PC-3 (cell line): ENCODE measurements at regions not wholly inside any gene's neighbourhood (a gene's known extent, or its start where the extent isn't known, plus 50 kb on each side); places are given as distances from the start of the nearest gene placed in this dataset.

Experiments used
- ATAC-seq: fragments of 200-7000 bp; cut with Tn5 transposase; 2 replicates; pipeline ENCODE4 v1.9.1; 2020; ENCODE audit warnings: mild to moderate bottlenecking, moderate library complexity
- BruUV-seq: library from RNA; stranded (reverse); fragments of 400-500 nt; replicated peaks from 2 replicates; lab custom pipeline; 2021; lab: Mats Ljungman, UMichigan
- CTCF ChIA-PET: fragments of 300-600 bp; sonication (Branson Sonifier 250); formaldehyde crosslinking; loops from one replicate; lab custom pipeline; 2022; ENCODE audit warnings: antibody characterized with exemption; lab: Charles Lee
- POLR2A ChIA-PET: fragments of 300-600 bp; sonication (Branson Sonifier 250); formaldehyde crosslinking; loops from one replicate; lab custom pipeline; 2022; ENCODE audit warnings: antibody characterized with exemption; ENCODE audit not compliant: unreplicated experiment; lab: Charles Lee
- DNase-seq: peaks from one replicate; pipeline ENCODE4 v3.0.0-alpha.2; 2015
- H2AFZ ChIP-seq: fragments of 300-600 bp; sonication (generic); 2 replicates; pipeline ENCODE4 v1.6.0; 2016; ENCODE audit warnings: antibody characterized with exemption, low read length
- H3F3A ChIP-seq: fragments of 300-600 bp; sonication (generic); one replicate; pipeline ENCODE4 v1.6.0; 2017; ENCODE audit warnings: antibody characterized with exemption, low read length, control low read depth, mild to moderate bottlenecking; ENCODE audit not compliant: unreplicated experiment
- H3K27ac ChIP-seq: fragments of 300-600 bp; sonication (generic); 2 replicates; pipeline ENCODE4 v1.5.1; 2016; ENCODE audit warnings: mild to moderate bottlenecking, low read length
- H3K27me3 ChIP-seq: fragments of 300-600 bp; sonication (generic); 2 replicates; pipeline ENCODE4 v1.6.1; 2016; ENCODE audit warnings: low read length, mixed read lengths
- H3K36me3 ChIP-seq: fragments of 300-600 bp; sonication (generic); 2 replicates; pipeline ENCODE4 v1.6.1; 2016; ENCODE audit warnings: low read depth, mixed run types, low read length, mixed read lengths
- H3K4me1 ChIP-seq: fragments of 300-600 bp; sonication (generic); 2 replicates; pipeline ENCODE4 v1.5.1; 2016; ENCODE audit warnings: low read length; ENCODE audit not compliant: insufficient read depth
- H3K4me2 ChIP-seq: fragments of 300-600 bp; sonication (generic); 2 replicates; pipeline ENCODE4 v1.6.0; 2016; ENCODE audit warnings: low read length
- H3K4me3 ChIP-seq: fragments of 300-600 bp; sonication (generic); 2 replicates; pipeline ENCODE4 v1.5.1; 2016; ENCODE audit warnings: mild to moderate bottlenecking, low read length, mixed read lengths
- H3K79me2 ChIP-seq: fragments of 300-600 bp; sonication (generic); 2 replicates; pipeline ENCODE4 v1.6.1; 2017; ENCODE audit warnings: low read length, mixed read lengths
- H3K9ac ChIP-seq: fragments of 300-600 bp; sonication (generic); 2 replicates; pipeline ENCODE4 v1.6.0; 2016; ENCODE audit warnings: mild to moderate bottlenecking, low read length
- H3K9me2 ChIP-seq: fragments of 300-600 bp; sonication (generic); replicated peaks from 2 replicates; pipeline ENCODE4 v1.6.1; 2016; ENCODE audit warnings: mixed run types, low read length, mixed read lengths
- H3K9me3 ChIP-seq: fragments of 300-600 bp; sonication (generic); 2 replicates; pipeline ENCODE4 v1.6.1; 2016; ENCODE audit warnings: low read length, mixed read lengths
- H4K20me1 ChIP-seq: fragments of 300-600 bp; sonication (generic); 2 replicates; pipeline ENCODE4 v1.6.1; 2016; ENCODE audit warnings: low read length, mixed read lengths
- EZH2 ChIP-seq: fragments of 300-600 bp; sonication (generic); IDR thresholded peaks from one replicate; pipeline ENCODE4 v1.6.1; 2017; ENCODE audit warnings: antibody characterized with exemption, mild to moderate bottlenecking, low read length; ENCODE audit not compliant: unreplicated experiment
- EZH2phosphoT487 ChIP-seq: fragments of 300-600 bp; sonication (generic); IDR thresholded peaks from 2 replicates; pipeline ENCODE4 v1.6.1; 2018; ENCODE audit warnings: mild to moderate bottlenecking, antibody characterized with exemption, low read length, borderline replicate concordance
- intact Hi-C: fragments of 100-400 bp; cut with micrococcal nuclease; formaldehyde crosslinking; loops from 2 replicates; pipeline ENCODE4 v1.9.0; 2023
- TF ChIP-seq, protein P1 (sequence below): fragments of 300-600 bp; sonication (generic); conservative IDR thresholded peaks from 2 replicates; pipeline ENCODE4 v1.5.1; 2017; ENCODE audit warnings: antibody characterized with exemption, low read depth, mild to moderate bottlenecking, low read length

DNA sequence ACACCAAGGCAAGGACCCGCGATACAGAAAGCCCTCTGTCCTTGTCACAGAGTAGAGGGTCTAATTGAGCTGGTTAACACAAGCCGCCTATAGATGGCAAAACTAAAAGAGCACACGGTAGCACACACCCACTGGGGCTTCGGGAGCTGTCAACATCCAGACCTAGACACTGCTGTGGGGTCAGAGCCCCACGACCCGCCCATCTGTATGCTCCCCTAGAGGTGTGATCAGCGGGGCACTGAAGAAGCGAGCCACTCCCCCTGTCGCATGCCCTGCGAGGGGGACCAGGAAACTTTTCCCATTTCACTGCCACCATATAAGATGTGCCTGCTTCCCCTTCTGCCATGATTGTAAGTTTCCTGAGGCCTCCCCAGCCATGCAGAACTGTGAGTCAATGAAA, 1255.8 kb upstream of the CDH8 start:
- TF ChIP-seq, protein P1, sequence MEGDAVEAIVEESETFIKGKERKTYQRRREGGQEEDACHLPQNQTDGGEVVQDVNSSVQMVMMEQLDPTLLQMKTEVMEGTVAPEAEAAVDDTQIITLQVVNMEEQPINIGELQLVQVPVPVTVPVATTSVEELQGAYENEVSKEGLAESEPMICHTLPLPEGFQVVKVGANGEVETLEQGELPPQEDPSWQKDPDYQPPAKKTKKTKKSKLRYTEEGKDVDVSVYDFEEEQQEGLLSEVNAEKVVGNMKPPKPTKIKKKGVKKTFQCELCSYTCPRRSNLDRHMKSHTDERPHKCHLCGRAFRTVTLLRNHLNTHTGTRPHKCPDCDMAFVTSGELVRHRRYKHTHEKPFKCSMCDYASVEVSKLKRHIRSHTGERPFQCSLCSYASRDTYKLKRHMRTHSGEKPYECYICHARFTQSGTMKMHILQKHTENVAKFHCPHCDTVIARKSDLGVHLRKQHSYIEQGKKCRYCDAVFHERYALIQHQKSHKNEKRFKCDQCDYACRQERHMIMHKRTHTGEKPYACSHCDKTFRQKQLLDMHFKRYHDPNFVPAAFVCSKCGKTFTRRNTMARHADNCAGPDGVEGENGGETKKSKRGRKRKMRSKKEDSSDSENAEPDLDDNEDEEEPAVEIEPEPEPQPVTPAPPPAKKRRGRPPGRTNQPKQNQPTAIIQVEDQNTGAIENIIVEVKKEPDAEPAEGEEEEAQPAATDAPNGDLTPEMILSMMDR = no peak
- ChIA-PET CTCF (no interaction called here), POLR2A (no interaction called here)
- H3K9me3 ChIP-seq = no peaks in the 10 kb centered on the region
- no peak overlapping the region for H3K9ac ChIP-seq
- H3K27ac ChIP-seq = no peak overlapping the region
- H2AFZ ChIP-seq = no peak overlapping the region
- H3F3A ChIP-seq = no peaks in the 10 kb centered on the region
- no peaks in the 10 kb centered on the region; the same call in 1 of the 2 replicates for H3K36me3 ChIP-seq
- no peak for ATAC-seq
- no peaks in the 10 kb centered on the region for H3K27me3 ChIP-seq
- H3K4me2 ChIP-seq = no peak overlapping the region
- intact Hi-C loops = no loop called here
- no peaks in the 10 kb centered on the region for H3K9me2 ChIP-seq
- no peaks in the 10 kb centered on the region for H3K79me2 ChIP-seq
- no peaks in the 10 kb centered on the region for H4K20me1 ChIP-seq
- DNase-seq = no peak
- BruUV-seq = no TSS peak
- no peak overlapping the region for H3K4me3 ChIP-seq
- no peaks in the 10 kb centered on the region for H3K4me1 ChIP-seq

DNA sequence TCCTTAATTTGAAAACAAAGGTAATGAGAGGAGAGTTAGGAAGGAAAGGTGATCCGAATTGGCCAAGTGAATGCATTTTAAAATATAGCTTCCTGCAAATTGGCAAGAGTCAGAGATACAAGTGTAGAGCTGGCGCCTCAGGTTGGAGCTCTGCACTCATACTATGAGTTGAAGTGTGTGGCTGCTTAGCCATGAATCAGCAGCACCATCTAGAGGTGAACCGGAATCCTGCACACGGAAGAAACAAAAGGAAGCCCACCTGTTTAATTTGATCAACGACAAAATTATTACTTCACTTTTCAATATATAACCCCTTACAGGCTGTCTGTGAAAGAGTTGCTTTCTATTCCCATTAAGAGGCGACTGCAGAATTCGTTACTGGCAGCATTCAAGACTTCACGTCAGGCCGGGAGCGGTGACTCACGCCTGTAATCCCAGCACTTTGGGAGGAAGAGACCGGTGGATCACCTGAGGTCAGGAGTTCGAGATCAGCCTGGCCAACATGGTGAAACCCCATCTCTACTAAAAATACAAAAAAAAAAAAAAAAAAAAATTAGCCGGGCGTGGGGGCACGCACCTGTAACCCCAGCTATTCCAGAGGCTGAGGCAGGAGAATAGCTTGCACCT, 1253.7 kb upstream of the CDH8 start:
- CTCF ChIA-PET = interaction anchor here (0.5 kb wide), 1 partner anchor 1099 kb away, joined by 5 read pairs; no protein-coding TSS in a partner anchor
- Histone ChIP-seq H3K27ac (no peak overlapping the region), H3K9ac (no peak overlapping the region), H3K9me3 (no peaks in the 10 kb centered on the region), H3K79me2 (no peaks in the 10 kb centered on the region), H3K4me2 (no peak overlapping the region), H3K4me1 (no peaks in the 10 kb centered on the region), H3K27me3 (no peaks in the 10 kb centered on the region), H3F3A (no peaks in the 10 kb centered on the region), H3K4me3 (no peak overlapping the region), H4K20me1 (no peaks in the 10 kb centered on the region), H3K36me3 (no peaks in the 10 kb centered on the region; the same call in 1 of the 2 replicates), H2AFZ (no peak overlapping the region), H3K9me2 (no peaks in the 10 kb centered on the region)
- TF ChIP-seq EZH2 (no peak), EZH2phosphoT487 (no peak)
- TF ChIP-seq, protein P1 = peak; percentile 62
- BruUV-seq = no TSS peak
- POLR2A ChIA-PET = no interaction called here
- no peak for ATAC-seq
- DNase-seq = peak; percentile 31
- intact Hi-C loops = no loop called here

DNA sequence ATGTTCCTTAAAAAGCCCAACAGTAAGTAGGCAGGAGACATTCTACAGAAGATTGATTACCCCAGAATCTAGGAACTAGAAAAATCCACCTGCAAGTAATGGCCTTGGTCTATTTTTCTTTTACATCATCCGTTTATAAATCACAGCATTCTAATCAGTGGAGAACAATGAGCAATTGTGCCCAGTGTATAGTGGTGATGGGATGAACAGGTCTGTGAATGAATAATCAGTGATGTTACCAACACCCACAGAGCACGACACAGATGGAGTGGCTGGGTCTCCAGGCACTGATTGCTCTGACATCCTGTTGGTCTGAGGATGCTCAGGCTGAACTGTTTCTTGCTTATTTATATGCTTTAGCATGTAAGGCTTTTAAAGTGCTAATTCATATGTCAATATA, 1251.2 kb upstream of the CDH8 start:
- H2AFZ ChIP-seq = no peak overlapping the region
- no peaks in the 10 kb centered on the region for H3K9me2 ChIP-seq
- H3K27me3 ChIP-seq = no peaks in the 10 kb centered on the region
- no peak overlapping the region for H3K4me2 ChIP-seq
- H3K27ac ChIP-seq = no peak overlapping the region
- DNase-seq (no peak), ATAC-seq (no peak)
- no peaks in the 10 kb centered on the region for H3K79me2 ChIP-seq
- no peaks in the 10 kb centered on the region for H3F3A ChIP-seq
- no peaks in the 10 kb centered on the region for H3K9me3 ChIP-seq
- no peak overlapping the region for H3K9ac ChIP-seq
- H4K20me1 ChIP-seq = no peaks in the 10 kb centered on the region
- no peaks in the 10 kb centered on the region; the same call in 1 of the 2 replicates for H3K36me3 ChIP-seq
- POLR2A ChIA-PET = no interaction called here
- H3K4me1 ChIP-seq = no peaks in the 10 kb centered on the region
- TF ChIP-seq EZH2 = no peak
- TF ChIP-seq, protein P1 = no peak
- intact Hi-C loops = no loop called here
- CTCF ChIA-PET = no interaction called here
- BruUV-seq = no TSS peak
- no peak overlapping the region for H3K4me3 ChIP-seq
